SK-N-SH (cell line): ENCODE measurements at regions not wholly inside any gene's neighbourhood (a gene's known extent, or its start where the extent isn't known, plus 50 kb on each side); places are given as distances from the start of the nearest gene placed in this dataset.

Experiments used
- CTCF ChIA-PET: fragments of 300-600, 350-600 bp; formaldehyde crosslinking; extraction: SDS; loops from one replicate; lab custom pipeline; 2021; lab: Yijun Ruan, JAX
- POLR2A ChIA-PET: fragments of 350-600 bp; sonication (Branson Sonifier 250); formaldehyde crosslinking; extraction: SDS; loops from one replicate; lab custom pipeline; 2020; ENCODE audit warnings: antibody characterized with exemption, inconsistent platforms; lab: Yijun Ruan, JAX
- DNase-seq: peaks from one replicate; pipeline ENCODE4 v3.0.0; 2012
- H2AFZ ChIP-seq: fragments of 200-600 bp; sonication (generic); 2 replicates; pipeline ENCODE4 v1.8.1; 2016; ENCODE audit warnings: antibody characterized with exemption, mild to moderate bottlenecking, low read depth
- H3F3A ChIP-seq: fragments of 200-600 bp; sonication (generic); replicated peaks from 2 replicates; pipeline ENCODE3; 2016; ENCODE audit warnings: antibody characterized with exemption, mild to moderate bottlenecking; ENCODE audit not compliant: insufficient read depth
- H3K27ac ChIP-seq, 2 experiments: fragments of 200-500 bp in 1 of 2; fragments of 200-600 bp in 1 of 2; sonication (Bioruptor generic) in 1 of 2; sonication (generic), shearing (Covaris generic) in 1 of 2; 2 replicates each; pipeline versions ENCODE4 v1.5.1 to v1.6.1; 2014 to 2016; ENCODE audit warnings: low read depth in 2 of 2, inconsistent platforms in 1 of 2, low read length in 1 of 2, mild to moderate bottlenecking in 1 of 2, mixed read lengths in 1 of 2
- H3K27me3 ChIP-seq: fragments of 200-600 bp; sonication (generic), shearing (Covaris generic); 2 replicates; pipeline ENCODE4 v1.6.1; 2016; ENCODE audit warnings: mixed run types; ENCODE audit not compliant: insufficient read depth
- H3K36me3 ChIP-seq, 2 experiments: fragments of 200-500 bp in 1 of 2; fragments of 200-600 bp in 1 of 2; sonication (Bioruptor generic) in 1 of 2; sonication (generic) in 1 of 2; replicated peaks in 1 of 2; 2 replicates each; pipeline versions ENCODE3 to v1.5.1; 2014 to 2016; ENCODE audit warnings: low read length in 1 of 2, mild to moderate bottlenecking in 1 of 2; ENCODE audit not compliant: insufficient read depth in 2 of 2, control insufficient read depth in 1 of 2
- H3K4me1 ChIP-seq, 2 experiments: fragments of 200-500 bp in 1 of 2; fragments of 200-600 bp in 1 of 2; sonication (Bioruptor generic) in 1 of 2; sonication (generic), shearing (Covaris generic) in 1 of 2; 2 replicates each; pipeline versions ENCODE4 v1.5.1 to v1.6.1; 2014 to 2016; ENCODE audit warnings: low read depth in 1 of 2, low read length in 1 of 2, mixed run types in 1 of 2; ENCODE audit not compliant: insufficient read depth in 2 of 2, control insufficient read depth in 1 of 2
- H3K4me2 ChIP-seq: fragments of 200-600 bp; sonication (generic), shearing (Covaris generic); 2 replicates; pipeline ENCODE4 v1.6.1; 2017; ENCODE audit warnings: mixed run types
- H3K4me3 ChIP-seq, 2 experiments: fragments of 200-500 bp in 1 of 2; fragments of 200-600 bp in 1 of 2; sonication (Bioruptor generic) in 1 of 2; sonication (generic), shearing (Covaris generic) in 1 of 2; 2 replicates each; pipeline versions ENCODE4 v1.5.1 to v1.8.1; 2014 to 2016; ENCODE audit warnings: low read depth in 2 of 2, inconsistent platforms in 1 of 2, low read length in 1 of 2, mild to moderate bottlenecking in 1 of 2, mixed read lengths in 1 of 2, moderate library complexity in 1 of 2
- H3K79me2 ChIP-seq: fragments of 200-600 bp; sonication (generic); 2 replicates; pipeline ENCODE4 v1.8.1; 2017; ENCODE audit warnings: mild to moderate bottlenecking; ENCODE audit not compliant: insufficient read depth
- H3K9ac ChIP-seq: fragments of 200-600 bp; sonication (generic); 2 replicates; pipeline ENCODE4 v1.6.1; 2017; ENCODE audit warnings: mixed run types
- H3K9me2 ChIP-seq: fragments of 200-600 bp; sonication (generic); 2 replicates; pipeline ENCODE4 v1.6.1; 2017; ENCODE audit warnings: mixed run types
- H3K9me3 ChIP-seq: fragments of 200-600 bp; sonication (generic); 2 replicates; pipeline ENCODE4 v1.6.1; 2017; ENCODE audit warnings: mixed run types, mild to moderate bottlenecking, moderate library complexity
- H4K20me1 ChIP-seq: fragments of 200-600 bp; sonication (generic); 2 replicates; pipeline ENCODE4 v1.6.1; 2017; ENCODE audit warnings: mild to moderate bottlenecking, mixed run types; ENCODE audit not compliant: insufficient read depth
- CHD2 ChIP-seq: fragments of 150-350 bp; IDR thresholded peaks from 2 replicates; pipeline ENCODE4 v1.6.1; 2018; ENCODE audit warnings: low read length; ENCODE audit not compliant: partially characterized antibody
- ELF1 ChIP-seq: IDR thresholded peaks from 2 replicates; pipeline ENCODE4 v1.4.0; 2012
- EP300 ChIP-seq, 2 experiments: IDR thresholded peaks; 2 replicates each; pipeline versions ENCODE4 v1.4.0 to v1.6.1; 2012; ENCODE audit warnings: borderline replicate concordance in 1 of 2, low read depth in 1 of 2, low read length in 1 of 2
- EZH2phosphoT487 ChIP-seq: fragments of 200-600 bp; sonication (generic); IDR thresholded peaks from 2 replicates; pipeline ENCODE4 v1.6.1; 2017; ENCODE audit warnings: low read depth, mixed run types, mild to moderate bottlenecking, antibody characterized with exemption, moderate library complexity, borderline replicate concordance
- FOSL2 ChIP-seq: IDR thresholded peaks from 2 replicates; pipeline ENCODE4 v1.4.0; 2012; ENCODE audit warnings: low read depth, mild to moderate bottlenecking, moderate library complexity, borderline replicate concordance
- FOXJ3 ChIP-seq: sonication (generic); formaldehyde crosslinking; IDR thresholded peaks from 2 replicates; pipeline ENCODE4 v1.5.1; 2020; ENCODE audit warnings: mild to moderate bottlenecking, missing genetic modification reagents
- FOXM1 ChIP-seq: IDR thresholded peaks from 2 replicates; pipeline ENCODE4 v1.4.0; 2012; ENCODE audit warnings: low read depth, mild to moderate bottlenecking
- JUND ChIP-seq: IDR thresholded peaks from 2 replicates; pipeline ENCODE4 v1.4.0; 2012
- MEF2A ChIP-seq: IDR thresholded peaks from 2 replicates; pipeline ENCODE4 v1.4.0; 2012; ENCODE audit warnings: low read depth, borderline replicate concordance
- NRF1 ChIP-seq: IDR thresholded peaks from 2 replicates; pipeline ENCODE4 v1.6.1; 2012; ENCODE audit warnings: low read depth, mild to moderate bottlenecking, low read length
- POLR2AphosphoS5 ChIP-seq: IDR thresholded peaks from 2 replicates; pipeline ENCODE4 v1.6.1; 2012; ENCODE audit warnings: low read depth, low read length
- RAD21 ChIP-seq: IDR thresholded peaks from 2 replicates; pipeline ENCODE4 v1.6.1; 2012; ENCODE audit warnings: mild to moderate bottlenecking, low read length
- RCOR1 ChIP-seq: fragments of 150-350 bp; IDR thresholded peaks from 2 replicates; pipeline ENCODE4 v1.6.1; 2017; ENCODE audit warnings: antibody characterized with exemption, low read length
- RXRA ChIP-seq: IDR thresholded peaks from 2 replicates; pipeline ENCODE4 v1.4.0; 2012; ENCODE audit warnings: low read depth, mild to moderate bottlenecking, borderline replicate concordance
- SIN3A ChIP-seq: IDR thresholded peaks from 2 replicates; pipeline ENCODE4 v1.6.1; 2012; ENCODE audit warnings: low read depth, mild to moderate bottlenecking, low read length, moderate library complexity, borderline replicate concordance
- SMC3 ChIP-seq: IDR thresholded peaks from 2 replicates; pipeline ENCODE4 v1.6.1; 2012; ENCODE audit warnings: low read depth, low read length, improper control_type of control experiment
- TEAD4 ChIP-seq: IDR thresholded peaks from 2 replicates; pipeline ENCODE4 v1.4.0; 2012; ENCODE audit warnings: mild to moderate bottlenecking, borderline replicate concordance; ENCODE audit not compliant: insufficient read depth
- USF1 ChIP-seq: IDR thresholded peaks from 2 replicates; pipeline ENCODE4 v1.4.0; 2012; ENCODE audit warnings: low read depth, borderline replicate concordance
- WGBS: methylation state at CpG from one replicate; pipeline ENCODE4 v1.1.6; 2017; ENCODE audit warnings: low lambda C conversion rate; 5-methylcytosine and 5-hydroxymethylcytosine counted together
- TF ChIP-seq, protein P1 (sequence below): IDR thresholded peaks from 2 replicates; pipeline ENCODE4 v1.4.0; 2012; ENCODE audit warnings: low read depth, borderline replicate concordance
- TF ChIP-seq, protein P2 (sequence below): IDR thresholded peaks from 2 replicates; pipeline ENCODE4 v1.4.0; 2012; ENCODE audit warnings: low read depth
- TF ChIP-seq, protein P3 (sequence below): fragments of 150-350 bp; IDR thresholded peaks from 2 replicates; pipeline ENCODE4 v1.6.1; 2017; ENCODE audit warnings: antibody characterized with exemption, low read length, low read depth, borderline replicate concordance
- TF ChIP-seq, protein P4 (sequence below): IDR thresholded peaks from 2 replicates; pipeline ENCODE4; 2012

DNA sequence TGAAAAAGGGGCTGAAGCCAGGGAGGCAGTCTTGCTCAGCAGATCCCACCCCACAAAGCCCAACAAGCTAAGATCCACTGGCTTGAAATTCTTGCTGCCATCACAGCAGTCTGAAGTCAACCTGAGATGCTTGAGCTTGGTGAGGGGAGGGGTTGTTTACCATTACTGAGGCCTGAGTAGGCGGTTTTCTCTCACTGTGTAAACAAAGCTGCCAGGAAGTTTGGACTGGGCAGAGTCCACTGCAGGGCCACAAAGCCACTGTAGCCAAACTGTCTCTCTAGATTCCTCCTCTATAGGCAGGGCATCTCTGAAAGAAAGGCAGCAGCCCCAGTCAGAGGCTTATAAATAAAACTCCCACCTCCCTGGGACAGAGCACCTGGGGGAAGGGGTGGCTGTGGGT is 746.1 kb upstream of the LRRC4C start:
- H3K36me3 ChIP-seq, result no peaks in the 10 kb centered on the region
- POLR2A ChIA-PET, result no interaction called here
- H3K9ac ChIP-seq, result no peak overlapping the region
- TF ChIP-seq CHD2 (no peak), FOSL2 (no peak), MEF2A (no peak), EP300 (IDR thresholded peaks at IDR 0.05; ENCODE audit: borderline replicate concordance in 1 of 2, low read depth in 1 of 2, low read length in 1 of 2) (no peak), SIN3A (no peak), ELF1 (no peak), RAD21 (no peak), SMC3 (no peak), NRF1 (no peak), RCOR1 (no peak), RXRA (no peak)
- TF ChIP-seq, protein P1, sequence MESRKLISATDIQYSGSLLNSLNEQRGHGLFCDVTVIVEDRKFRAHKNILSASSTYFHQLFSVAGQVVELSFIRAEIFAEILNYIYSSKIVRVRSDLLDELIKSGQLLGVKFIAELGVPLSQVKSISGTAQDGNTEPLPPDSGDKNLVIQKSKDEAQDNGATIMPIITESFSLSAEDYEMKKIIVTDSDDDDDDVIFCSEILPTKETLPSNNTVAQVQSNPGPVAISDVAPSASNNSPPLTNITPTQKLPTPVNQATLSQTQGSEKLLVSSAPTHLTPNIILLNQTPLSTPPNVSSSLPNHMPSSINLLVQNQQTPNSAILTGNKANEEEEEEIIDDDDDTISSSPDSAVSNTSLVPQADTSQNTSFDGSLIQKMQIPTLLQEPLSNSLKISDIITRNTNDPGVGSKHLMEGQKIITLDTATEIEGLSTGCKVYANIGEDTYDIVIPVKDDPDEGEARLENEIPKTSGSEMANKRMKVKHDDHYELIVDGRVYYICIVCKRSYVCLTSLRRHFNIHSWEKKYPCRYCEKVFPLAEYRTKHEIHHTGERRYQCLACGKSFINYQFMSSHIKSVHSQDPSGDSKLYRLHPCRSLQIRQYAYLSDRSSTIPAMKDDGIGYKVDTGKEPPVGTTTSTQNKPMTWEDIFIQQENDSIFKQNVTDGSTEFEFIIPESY, result no peak
- H3K4me1 ChIP-seq, result no peaks in the 10 kb centered on the region
- no peak overlapping the region for H3K27ac ChIP-seq
- no peaks in the 10 kb centered on the region for H3K27me3 ChIP-seq
- H2AFZ ChIP-seq, result no peak overlapping the region
- CTCF ChIA-PET, result no interaction called here
- H3F3A ChIP-seq, result no peaks in the 10 kb centered on the region
- no peak for DNase-seq
- no peaks in the 10 kb centered on the region for H3K79me2 ChIP-seq
- H3K4me2 ChIP-seq, result no peak overlapping the region
- no peaks in the 10 kb centered on the region for H4K20me1 ChIP-seq
- WGBS, result 0% methylated on average over 1 of the region's 1 CpG
- H3K9me3 ChIP-seq, result no peaks in the 10 kb centered on the region
- no peaks in the 10 kb centered on the region for H3K9me2 ChIP-seq
- no peak overlapping the region for H3K4me3 ChIP-seq

GRCh38 chr11:42225664-42226063 is 766.2 kb upstream of the LRRC4C start:
- H3K9ac ChIP-seq, result no peak overlapping the region

More at GRCh38 chr11:42225664-42226063, 766.2 kb upstream of the LRRC4C start:
- Histone ChIP-seq H3K79me2 (no peaks in the 10 kb centered on the region), H3K9me3 (no peaks in the 10 kb centered on the region; the same call in 1 of the 2 replicates), H3K4me3 (no peak overlapping the region), H4K20me1 (no peaks in the 10 kb centered on the region)
- TF ChIP-seq, protein P2, sequence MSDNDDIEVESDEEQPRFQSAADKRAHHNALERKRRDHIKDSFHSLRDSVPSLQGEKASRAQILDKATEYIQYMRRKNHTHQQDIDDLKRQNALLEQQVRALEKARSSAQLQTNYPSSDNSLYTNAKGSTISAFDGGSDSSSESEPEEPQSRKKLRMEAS, result no peak
- TF ChIP-seq, protein P3, sequence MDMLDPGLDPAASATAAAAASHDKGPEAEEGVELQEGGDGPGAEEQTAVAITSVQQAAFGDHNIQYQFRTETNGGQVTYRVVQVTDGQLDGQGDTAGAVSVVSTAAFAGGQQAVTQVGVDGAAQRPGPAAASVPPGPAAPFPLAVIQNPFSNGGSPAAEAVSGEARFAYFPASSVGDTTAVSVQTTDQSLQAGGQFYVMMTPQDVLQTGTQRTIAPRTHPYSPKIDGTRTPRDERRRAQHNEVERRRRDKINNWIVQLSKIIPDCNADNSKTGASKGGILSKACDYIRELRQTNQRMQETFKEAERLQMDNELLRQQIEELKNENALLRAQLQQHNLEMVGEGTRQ, result no peak
- TF ChIP-seq, protein P4, sequence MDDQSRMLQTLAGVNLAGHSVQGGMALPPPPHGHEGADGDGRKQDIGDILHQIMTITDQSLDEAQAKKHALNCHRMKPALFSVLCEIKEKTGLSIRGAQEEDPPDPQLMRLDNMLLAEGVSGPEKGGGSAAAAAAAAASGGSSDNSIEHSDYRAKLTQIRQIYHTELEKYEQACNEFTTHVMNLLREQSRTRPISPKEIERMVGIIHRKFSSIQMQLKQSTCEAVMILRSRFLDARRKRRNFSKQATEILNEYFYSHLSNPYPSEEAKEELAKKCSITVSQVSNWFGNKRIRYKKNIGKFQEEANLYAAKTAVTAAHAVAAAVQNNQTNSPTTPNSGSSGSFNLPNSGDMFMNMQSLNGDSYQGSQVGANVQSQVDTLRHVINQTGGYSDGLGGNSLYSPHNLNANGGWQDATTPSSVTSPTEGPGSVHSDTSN, result no peak
- TF ChIP-seq JUND (no peak), RXRA (no peak), EP300 (IDR thresholded peaks at IDR 0.05; ENCODE audit: borderline replicate concordance in 1 of 2, low read depth in 1 of 2, low read length in 1 of 2) (no peak), CHD2 (no peak), POLR2AphosphoS5 (no peak), FOXM1 (no peak), TEAD4 (no peak), FOXJ3 (CRISPR knock-in tag) (no peak), EZH2phosphoT487 (no peak), USF1 (no peak)
- TF ChIP-seq, all 33 proteins: peak for 0
- Histone ChIP-seq H3K36me3 (no peaks in the 10 kb centered on the region), H3K27ac (no peak overlapping the region), H2AFZ (no peak overlapping the region), H3K4me2 (no peak overlapping the region), H3K4me1 (no peaks in the 10 kb centered on the region), H3F3A (no peaks in the 10 kb centered on the region), H3K27me3 (no peaks in the 10 kb centered on the region), H3K9me2 (no peaks in the 10 kb centered on the region)
- ChIA-PET POLR2A (no interaction called here), CTCF (no interaction called here)
- no peak for DNase-seq
